ENCODE measurements at regions not wholly inside any gene's neighbourhood (a gene's known extent, or its start where the extent isn't known, plus 50 kb on each side); places are given as distances from the start of the nearest gene placed in this dataset.

GRCh38 chr1:168455764-168456163 is 88.0 kb downstream of the XCL2 start:
- DNase-seq (ENCODE audit: low read depth): peak; percentile 58

- peak; percentile 92 for DNase-seq (ENCODE audit: low read depth)
Observed at GRCh38 chr1:168454211-168454815, 89.5 kb downstream of the XCL2 start.

- no peak for DNase-seq (ENCODE audit: low read depth)
Observed at GRCh38 chr1:168453056-168453455, 90.7 kb downstream of the XCL2 start.

- no peak for DNase-seq (ENCODE audit: low read depth)
Observed at GRCh38 chr1:168452329-168452728, 91.5 kb downstream of the XCL2 start.

- no peak for DNase-seq (ENCODE audit: low read depth)
Observed at GRCh38 chr1:168447871-168448270, 95.9 kb downstream of the XCL2 start.

GRCh38 chr1:168446081-168446480 is 97.7 kb downstream of the XCL2 start:
- no peak for DNase-seq (ENCODE audit: low read depth)

GRCh38 chr1:168443899-168444298 is 99.9 kb downstream of the XCL2 start:
- DNase-seq (ENCODE audit: low read depth): no peak

GRCh38 chr1:168443356-168443755 is 100.4 kb downstream of the XCL2 start:
- DNase-seq (ENCODE audit: low read depth): no peak

- DNase-seq (ENCODE audit: low read depth): no peak
Observed at GRCh38 chr1:168442931-168443330, 100.9 kb downstream of the XCL2 start.

GRCh38 chr1:168441745-168442144 is 102.1 kb downstream of the XCL2 start:
- peak; percentile 49 for DNase-seq (ENCODE audit: low read depth)

GRCh38 chr1:168439456-168440375 is 104.1 kb downstream of the XCL2 start:
- peak; percentile 85 for DNase-seq (ENCODE audit: low read depth)

- DNase-seq (ENCODE audit: low read depth): no peak
Observed at GRCh38 chr1:168438626-168439025, 105.2 kb downstream of the XCL2 start.

GRCh38 chr1:168437821-168438220 is 106.0 kb downstream of the XCL2 start:
- no peak for DNase-seq (ENCODE audit: low read depth)

- DNase-seq (ENCODE audit: low read depth): no peak
Observed at GRCh38 chr1:168435439-168435838, 108.4 kb downstream of the XCL2 start.

- no peak for DNase-seq (ENCODE audit: low read depth)
Observed at GRCh38 chr1:168433238-168433637, 110.6 kb downstream of the XCL2 start.

GRCh38 chr1:168431882-168432281 is 111.9 kb downstream of the XCL2 start:
- no peak for DNase-seq (ENCODE audit: low read depth)

GRCh38 chr1:168430321-168430720 is 113.5 kb downstream of the XCL2 start:
- no peak for DNase-seq (ENCODE audit: low read depth)

- peak; percentile 48 for DNase-seq (ENCODE audit: low read depth)
Observed at GRCh38 chr1:168428063-168428731, 115.6 kb downstream of the XCL2 start.

GRCh38 chr1:168427051-168427450 is 116.7 kb downstream of the XCL2 start:
- DNase-seq (ENCODE audit: low read depth): no peak

- no peak for DNase-seq (ENCODE audit: low read depth)
Observed at GRCh38 chr1:168424281-168424680, 119.5 kb downstream of the XCL2 start.

- DNase-seq (ENCODE audit: low read depth): no peak
Observed at GRCh38 chr1:168422203-168422847, 121.5 kb downstream of the XCL2 start.

GRCh38 chr1:168421399-168422004 is 122.3 kb downstream of the XCL2 start:
- DNase-seq (ENCODE audit: low read depth): no peak
